H9 (cell line): ENCODE measurements at regions not wholly inside any gene's neighbourhood (a gene's known extent, or its start where the extent isn't known, plus 50 kb on each side); places are given as distances from the start of the nearest gene placed in this dataset.

Source experiments
- DNase-seq: peaks from one replicate; pipeline ENCODE4 v3.0.0-alpha.2; 2017
- H2AFZ ChIP-seq: one replicate; pipeline ENCODE4 v1.6.1; 2013; ENCODE audit warnings: mild to moderate bottlenecking, low read length, control low read depth, moderate library complexity
- H2AK5ac ChIP-seq: 2 replicates; pipeline ENCODE4 v1.6.1; 2013; ENCODE audit warnings: low read length, control low read depth, mixed read lengths; ENCODE audit not compliant: insufficient read length
- H2BK120ac ChIP-seq: one replicate; pipeline ENCODE4 v1.6.1; 2013; ENCODE audit warnings: low read depth, mild to moderate bottlenecking, low read length, control low read depth, inconsistent platforms; ENCODE audit not compliant: poor library complexity, severe bottlenecking
- H2BK12ac ChIP-seq: 2 replicates; pipeline ENCODE4 v1.6.1; 2013; ENCODE audit warnings: low read length, control low read depth, mixed read lengths, low read depth; ENCODE audit not compliant: insufficient read length
- H2BK15ac ChIP-seq: 2 replicates; pipeline ENCODE4 v1.6.1; 2013; ENCODE audit warnings: low read depth, low read length, control low read depth
- H2BK20ac ChIP-seq: one replicate; pipeline ENCODE4 v1.6.1; 2013; ENCODE audit warnings: low read depth, mild to moderate bottlenecking, low read length, control low read depth, inconsistent platforms; ENCODE audit not compliant: poor library complexity, severe bottlenecking
- H2BK5ac ChIP-seq: 2 replicates; pipeline ENCODE4 v1.6.1; 2013; ENCODE audit warnings: low read length, control low read depth, mixed read lengths; ENCODE audit not compliant: insufficient read length
- H3K14ac ChIP-seq: 2 replicates; pipeline ENCODE4 v1.6.1; 2013; ENCODE audit warnings: low read length, control low read depth; ENCODE audit not compliant: insufficient read depth
- H3K18ac ChIP-seq: 2 replicates; pipeline ENCODE4 v1.6.1; 2013; ENCODE audit warnings: low read depth, mild to moderate bottlenecking, mixed read lengths, low read length, control low read depth; ENCODE audit not compliant: insufficient read length
- H3K23ac ChIP-seq: 2 replicates; pipeline ENCODE4 v1.6.1; 2013; ENCODE audit warnings: low read length, control low read depth, mixed read lengths, low read depth; ENCODE audit not compliant: insufficient read length
- H3K23me2 ChIP-seq: 2 replicates; pipeline ENCODE4 v1.6.1; 2013; ENCODE audit warnings: low read depth, mild to moderate bottlenecking, mixed read lengths, low read length, control low read depth; ENCODE audit not compliant: insufficient read length, poor library complexity, severe bottlenecking
- H3K27ac ChIP-seq: 2 replicates; pipeline ENCODE4 v1.5.1; 2013; ENCODE audit warnings: low read length, control low read depth, mixed read lengths, low read depth; ENCODE audit not compliant: insufficient read length
- H3K27me3 ChIP-seq: 2 replicates; pipeline ENCODE4 v1.6.1; 2013; ENCODE audit warnings: low read length, control low read depth, inconsistent platforms; ENCODE audit not compliant: insufficient read depth
- H3K4ac ChIP-seq: 2 replicates; pipeline ENCODE4 v1.6.1; 2013; ENCODE audit warnings: low read depth, mild to moderate bottlenecking, control low read depth, inconsistent platforms, low read length, moderate library complexity
- H3K4me1 ChIP-seq: 2 replicates; pipeline ENCODE4 v1.6.1; 2013; ENCODE audit warnings: low read length, control low read depth, inconsistent platforms; ENCODE audit not compliant: insufficient read depth
- H3K4me2 ChIP-seq: 2 replicates; pipeline ENCODE4 v1.6.1; 2013; ENCODE audit warnings: low read length, control low read depth, mixed read lengths; ENCODE audit not compliant: insufficient read length, insufficient read depth
- H3K56ac ChIP-seq: 2 replicates; pipeline ENCODE4 v1.6.1; 2013; ENCODE audit warnings: low read depth, mild to moderate bottlenecking, mixed read lengths, low read length, control low read depth; ENCODE audit not compliant: insufficient read length
- H3K79me1 ChIP-seq: 2 replicates; pipeline ENCODE4 v1.6.1; 2013; ENCODE audit warnings: low read depth, mild to moderate bottlenecking, moderate library complexity, low read length, control low read depth, inconsistent platforms; ENCODE audit not compliant: insufficient read depth, poor library complexity, severe bottlenecking
- H3K79me2 ChIP-seq: 2 replicates; pipeline ENCODE4 v1.6.1; 2013; ENCODE audit warnings: low read length, control low read depth, inconsistent platforms; ENCODE audit not compliant: insufficient read depth
- H3K9ac ChIP-seq: 2 replicates; pipeline ENCODE4 v1.6.1; 2013; ENCODE audit warnings: low read length, control low read depth, mixed read lengths; ENCODE audit not compliant: insufficient read length; ENCODE audit errors: extremely low read depth
- H3K9me3 ChIP-seq: one replicate; pipeline ENCODE4 v1.6.1; 2013; ENCODE audit warnings: low read depth, low read length, inconsistent platforms; ENCODE audit not compliant: control insufficient read depth
- H3T11ph ChIP-seq: one replicate; pipeline ENCODE4 v1.6.1; 2013; ENCODE audit warnings: mild to moderate bottlenecking, low read length, control low read depth, inconsistent platforms
- H4K20me1 ChIP-seq: one replicate; pipeline ENCODE4 v1.6.1; 2013; ENCODE audit not compliant: control insufficient read depth, insufficient read length, insufficient read depth
- H4K5ac ChIP-seq: 2 replicates; pipeline ENCODE4 v1.6.1; 2013; ENCODE audit warnings: low read depth, mild to moderate bottlenecking, mixed read lengths, low read length, control low read depth; ENCODE audit not compliant: insufficient read length
- H4K8ac ChIP-seq: replicated peaks from 2 replicates; pipeline ENCODE4 v1.6.1; 2013; ENCODE audit warnings: low read length, control low read depth, mixed read lengths, low read depth; ENCODE audit not compliant: insufficient read length
- H4K91ac ChIP-seq: 2 replicates; pipeline ENCODE4 v1.6.1; 2013; ENCODE audit warnings: low read depth, mild to moderate bottlenecking, moderate library complexity, mixed read lengths, low read length, control low read depth; ENCODE audit not compliant: insufficient read length
- H3K27ac Mint-ChIP-seq, 3 experiments: 2 replicates in 2 of 3; 3 replicates in 1 of 3; pipeline ENCODE4 v1.8.0; 2020 to 2021; ENCODE audit warnings: mixed read lengths in 3 of 3, mild to moderate bottlenecking in 1 of 3, moderate library complexity in 1 of 3
- H3K27me3 Mint-ChIP-seq: 2 replicates; pipeline ENCODE4 v1.8.0; 2021; ENCODE audit warnings: low read depth, mild to moderate bottlenecking, moderate library complexity, mixed read lengths
- H3K36me3 Mint-ChIP-seq, 3 experiments: 2 replicates in 2 of 3; 3 replicates in 1 of 3; pipeline ENCODE4 v1.8.0; 2020 to 2021; ENCODE audit warnings: low read depth in 3 of 3, mixed read lengths in 3 of 3; ENCODE audit not compliant: insufficient read depth in 1 of 3
- H3K4me1 Mint-ChIP-seq, 2 experiments: 2 replicates each; pipeline ENCODE4 v1.8.0; 2020; ENCODE audit warnings: mixed read lengths in 2 of 2
- H3K4me3 Mint-ChIP-seq, 2 experiments: 2 replicates in 1 of 2; 3 replicates in 1 of 2; pipeline ENCODE4 v1.8.0; 2020 to 2021; ENCODE audit warnings: mild to moderate bottlenecking in 2 of 2, mixed read lengths in 2 of 2, moderate library complexity in 1 of 2
- H3K9me3 Mint-ChIP-seq, 2 experiments: 2 replicates in 1 of 2; 3 replicates in 1 of 2; pipeline ENCODE4 v1.8.0; 2020; ENCODE audit warnings: mild to moderate bottlenecking in 2 of 2, mixed read lengths in 2 of 2, moderate library complexity in 1 of 2
- WGBS: extraction: QIAGEN DNeasy Blood & Tissue Kit; methylation state at CpG from one replicate; pipeline ENCODE4 v1.1.7; 2013; ENCODE audit warnings: missing lambda C conversion rate, low lambda C conversion rate, mixed read lengths; ENCODE audit not compliant: insufficient read length; ENCODE audit errors: extremely low coverage; 5-methylcytosine and 5-hydroxymethylcytosine counted together
- TF ChIP-seq, protein P1 (sequence below): fragments of 200-600 bp; sonication (generic); conservative IDR thresholded peaks from 3 replicates; pipeline ENCODE4 v1.8.0; 2021; ENCODE audit warnings: antibody characterized with exemption, mild to moderate bottlenecking

DNA sequence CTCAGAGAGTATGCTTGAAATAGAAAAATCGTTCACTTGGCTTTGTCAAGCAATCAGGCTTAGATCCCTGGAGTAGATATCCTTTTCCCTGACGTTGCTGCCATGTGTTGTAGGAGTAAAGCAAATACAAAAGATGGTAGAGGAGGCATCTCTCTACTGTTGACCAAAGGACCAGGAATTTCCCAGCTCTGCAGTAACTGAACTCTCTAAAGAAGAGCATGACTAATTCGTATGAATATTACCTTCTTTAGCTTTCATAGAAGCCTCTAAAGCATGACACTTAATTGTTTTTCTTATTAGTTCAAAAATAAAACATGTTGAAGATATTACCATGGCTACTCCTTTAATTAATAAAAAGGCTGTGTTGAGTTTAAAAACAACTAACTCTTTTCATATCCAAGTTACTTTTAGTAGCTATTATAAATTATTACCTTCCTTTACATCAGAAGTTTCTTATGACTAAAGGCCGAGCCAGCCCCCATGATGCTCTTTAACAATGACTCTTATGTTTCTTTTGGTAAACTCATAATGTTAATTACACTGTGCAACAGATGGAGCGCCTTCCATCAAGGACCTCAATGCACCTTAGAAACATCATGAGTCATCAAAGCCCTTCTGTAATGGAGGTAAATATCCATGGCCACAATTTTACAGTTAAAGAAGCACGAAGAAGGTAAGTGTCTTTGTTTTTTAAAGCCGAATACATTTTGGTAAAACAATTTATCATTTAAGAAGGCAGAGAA, 352.4 kb downstream of the KLF5 start:
- Histone ChIP-seq H3K4me2 (no peak overlapping the region), H2AK5ac (no peak overlapping the region), H2BK5ac (no peak overlapping the region), H3K23me2 (no peaks in the 10 kb centered on the region), H4K91ac (no peak overlapping the region), H2BK20ac (no peak overlapping the region), H3K27me3 (no peaks in the 10 kb centered on the region), H3K56ac (no peak overlapping the region), H2BK15ac (no peak overlapping the region), H3K9me3 (no peaks in the 10 kb centered on the region), H4K8ac (no peak overlapping the region), H3K4ac (no peak overlapping the region), H3K27ac (no peak overlapping the region), H2BK120ac (no peak overlapping the region), H3K14ac (no peak overlapping the region), H2AFZ (no peak overlapping the region), H3K9ac (no peak overlapping the region), H2BK12ac (no peak overlapping the region), H3K79me1 (no peaks in the 10 kb centered on the region), H4K20me1 (no peaks in the 10 kb centered on the region), H3T11ph (no peak overlapping the region), H4K5ac (no peak overlapping the region), H3K79me2 (no peaks in the 10 kb centered on the region), H3K23ac (no peak overlapping the region), H3K18ac (no peak overlapping the region), H3K4me1 (no peaks in the 10 kb centered on the region)
- TF ChIP-seq, protein P1, sequence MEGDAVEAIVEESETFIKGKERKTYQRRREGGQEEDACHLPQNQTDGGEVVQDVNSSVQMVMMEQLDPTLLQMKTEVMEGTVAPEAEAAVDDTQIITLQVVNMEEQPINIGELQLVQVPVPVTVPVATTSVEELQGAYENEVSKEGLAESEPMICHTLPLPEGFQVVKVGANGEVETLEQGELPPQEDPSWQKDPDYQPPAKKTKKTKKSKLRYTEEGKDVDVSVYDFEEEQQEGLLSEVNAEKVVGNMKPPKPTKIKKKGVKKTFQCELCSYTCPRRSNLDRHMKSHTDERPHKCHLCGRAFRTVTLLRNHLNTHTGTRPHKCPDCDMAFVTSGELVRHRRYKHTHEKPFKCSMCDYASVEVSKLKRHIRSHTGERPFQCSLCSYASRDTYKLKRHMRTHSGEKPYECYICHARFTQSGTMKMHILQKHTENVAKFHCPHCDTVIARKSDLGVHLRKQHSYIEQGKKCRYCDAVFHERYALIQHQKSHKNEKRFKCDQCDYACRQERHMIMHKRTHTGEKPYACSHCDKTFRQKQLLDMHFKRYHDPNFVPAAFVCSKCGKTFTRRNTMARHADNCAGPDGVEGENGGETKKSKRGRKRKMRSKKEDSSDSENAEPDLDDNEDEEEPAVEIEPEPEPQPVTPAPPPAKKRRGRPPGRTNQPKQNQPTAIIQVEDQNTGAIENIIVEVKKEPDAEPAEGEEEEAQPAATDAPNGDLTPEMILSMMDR, result no peak
- 0 out of 5 replicates have a peak, but pooled peaks cover 0 to 1% of the 10 kb centered on the region in 2 experiments for H3K9me3 Mint-ChIP-seq
- H3K27ac Mint-ChIP-seq, result no peak overlapping the region
- peaks cover 6 to 10% of the 10 kb centered on the region in 2 experiments for H3K4me1 Mint-ChIP-seq
- no peaks in the 10 kb centered on the region; a peak in 1 of 7 replicates for H3K36me3 Mint-ChIP-seq
- WGBS, result no CpG with 5 or more reads among the region's 7 CpGs
- no peaks in the 10 kb centered on the region for H3K27me3 Mint-ChIP-seq
- H3K4me3 Mint-ChIP-seq, result no peak overlapping the region
- no peak for DNase-seq
